ENCODE measurements at regions not wholly inside any gene's neighbourhood (a gene's known extent, or its start where the extent isn't known, plus 50 kb on each side); places are given as distances from the start of the nearest gene placed in this dataset.

DNA sequence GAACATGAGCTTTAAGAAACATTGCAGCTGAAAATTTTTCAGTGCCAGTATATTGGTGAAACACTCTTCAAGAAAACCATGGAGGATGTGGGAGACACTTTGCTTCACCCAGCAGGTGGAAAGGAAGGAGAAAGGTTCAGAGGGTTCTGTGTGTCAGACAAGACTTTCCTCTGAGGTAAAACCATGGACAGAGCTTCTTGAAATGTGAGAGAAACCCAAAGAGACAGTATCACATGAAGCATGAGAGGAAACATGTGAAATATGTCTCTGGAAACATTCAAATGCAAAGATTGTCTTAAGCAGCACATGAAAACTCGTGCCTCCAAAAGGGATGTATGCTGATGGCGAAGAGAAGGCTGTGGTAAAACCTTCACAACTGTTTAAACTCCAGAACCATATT is 368.9 kb upstream of the ST8SIA4 start:
- TF ChIP-seq, protein P1, sequence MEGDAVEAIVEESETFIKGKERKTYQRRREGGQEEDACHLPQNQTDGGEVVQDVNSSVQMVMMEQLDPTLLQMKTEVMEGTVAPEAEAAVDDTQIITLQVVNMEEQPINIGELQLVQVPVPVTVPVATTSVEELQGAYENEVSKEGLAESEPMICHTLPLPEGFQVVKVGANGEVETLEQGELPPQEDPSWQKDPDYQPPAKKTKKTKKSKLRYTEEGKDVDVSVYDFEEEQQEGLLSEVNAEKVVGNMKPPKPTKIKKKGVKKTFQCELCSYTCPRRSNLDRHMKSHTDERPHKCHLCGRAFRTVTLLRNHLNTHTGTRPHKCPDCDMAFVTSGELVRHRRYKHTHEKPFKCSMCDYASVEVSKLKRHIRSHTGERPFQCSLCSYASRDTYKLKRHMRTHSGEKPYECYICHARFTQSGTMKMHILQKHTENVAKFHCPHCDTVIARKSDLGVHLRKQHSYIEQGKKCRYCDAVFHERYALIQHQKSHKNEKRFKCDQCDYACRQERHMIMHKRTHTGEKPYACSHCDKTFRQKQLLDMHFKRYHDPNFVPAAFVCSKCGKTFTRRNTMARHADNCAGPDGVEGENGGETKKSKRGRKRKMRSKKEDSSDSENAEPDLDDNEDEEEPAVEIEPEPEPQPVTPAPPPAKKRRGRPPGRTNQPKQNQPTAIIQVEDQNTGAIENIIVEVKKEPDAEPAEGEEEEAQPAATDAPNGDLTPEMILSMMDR (conservative IDR thresholded peaks at IDR 0.05; ENCODE audit: low read depth, low read length): no peak
- no peak for TF ChIP-seq EZH2 (IDR thresholded peaks at IDR 0.05; ENCODE audit: low read length, unreplicated experiment)

Data from PC-3 (cell line).